AG04450 (cell line): ENCODE measurements at regions not wholly inside any gene's neighbourhood (a gene's known extent, or its start where the extent isn't known, plus 50 kb on each side); places are given as distances from the start of the nearest gene placed in this dataset.

Source experiments
- CTCF ChIA-PET: fragments of 300-600, 350-600 bp; formaldehyde crosslinking; extraction: SDS; loops from one replicate; lab custom pipeline; 2022; ENCODE audit warnings: antibody characterized with exemption, inconsistent platforms; lab: Charles Lee
- POLR2A ChIA-PET: fragments of 350-600 bp; formaldehyde crosslinking; extraction: SDS; loops from one replicate; lab custom pipeline; 2021; ENCODE audit warnings: antibody characterized with exemption, inconsistent platforms; lab: Yijun Ruan, JAX
- DNase-seq: peaks from one replicate; pipeline ENCODE4 v3.0.0-alpha.2; 2011; ENCODE audit warnings: low read depth, low spot score
- H3K27ac ChIP-seq: one replicate; pipeline ENCODE4 v1.5.1; 2012; ENCODE audit warnings: low read depth, low read length, control low read depth
- H3K27me3 ChIP-seq: one replicate; pipeline ENCODE4 v1.6.0; 2012; ENCODE audit warnings: low read length; ENCODE audit not compliant: control insufficient read depth, insufficient read depth
- H3K4me3 ChIP-seq: 2 replicates; pipeline ENCODE4 v1.5.1; 2011; ENCODE audit warnings: mild to moderate bottlenecking, low read depth, low read length, control low read depth
- H3K9me3 ChIP-seq: 2 replicates; pipeline ENCODE4 v1.5.1; 2012; ENCODE audit warnings: low read length; ENCODE audit not compliant: control insufficient read depth, insufficient read depth
- CTCF ChIP-seq: IDR thresholded peaks from 2 replicates; pipeline ENCODE4 v1.5.1; 2011; ENCODE audit warnings: low read depth, low read length, control low read depth, inconsistent platforms

GRCh38 chr5:72055636-72056035, 51.6 kb upstream of the MAP1B start:
- no peaks in the 10 kb centered on the region for H3K9me3 ChIP-seq
- peaks cover 25% of the 10 kb centered on the region for H3K27me3 ChIP-seq
- no peak overlapping the region for H3K27ac ChIP-seq
- CTCF ChIA-PET: no interaction called here
- no peak for TF ChIP-seq CTCF
- no peak overlapping the region for H3K4me3 ChIP-seq
- DNase-seq: no peak
- POLR2A ChIA-PET: no interaction called here
